CD4-positive, alpha-beta T cell (primary cell): ENCODE measurements at regions not wholly inside any gene's neighbourhood (a gene's known extent, or its start where the extent isn't known, plus 50 kb on each side); places are given as distances from the start of the nearest gene placed in this dataset.

Experiments used
- ATAC-seq: fragments of 200-7000 bp; cut with Tn5 transposase; one replicate; pipeline ENCODE4 v1.10.0; 2022; ENCODE audit warnings: mild to moderate bottlenecking; ENCODE audit not compliant: poor library complexity
- CTCF ChIA-PET: fragments of 350-600 bp; sonication (Branson Sonifier 250); formaldehyde crosslinking; loops from one replicate; lab custom pipeline; 2021; ENCODE audit warnings: antibody characterized with exemption, inconsistent platforms; lab: Charles Lee
- POLR2A ChIA-PET: fragments of 350-600 bp; sonication (Branson Sonifier 250); formaldehyde crosslinking; loops from one replicate; lab custom pipeline; 2021; ENCODE audit warnings: antibody characterized with exemption, inconsistent platforms; lab: Charles Lee
- DNase-seq, 14 experiments: peaks; one replicate each; pipeline ENCODE4 v3.0.0-alpha.2; 2013 to 2020; ENCODE audit warnings: mixed read lengths in 2 of 14
- H3K27ac ChIP-seq, 2 donors: one replicate each; pipeline versions ENCODE4 v1.5.1 to v1.7.0; 2013; ENCODE audit warnings: low read length in 2 of 2, low read depth in 1 of 2, mild to moderate bottlenecking in 1 of 2
- H3K27me3 ChIP-seq, 2 experiments: 1 replicate in 1 of 2; 2 replicates in 1 of 2; pipeline versions ENCODE4 v1.6.1 to v1.7.0; 2013; ENCODE audit warnings: low read length in 2 of 2, control low read depth in 1 of 2, mild to moderate bottlenecking in 1 of 2, moderate library complexity in 1 of 2; ENCODE audit not compliant: insufficient read depth in 2 of 2, control insufficient read depth in 1 of 2
- H3K36me3 ChIP-seq: one replicate; pipeline ENCODE4 v1.6.1; 2013; ENCODE audit warnings: low read length, control low read depth; ENCODE audit not compliant: insufficient read depth
- H3K4me1 ChIP-seq: one replicate; pipeline ENCODE4 v1.6.1; 2013; ENCODE audit warnings: low read length, control low read depth; ENCODE audit not compliant: insufficient read depth
- H3K4me3 ChIP-seq: one replicate; pipeline ENCODE4 v1.5.1; 2013; ENCODE audit warnings: mild to moderate bottlenecking, low read length, moderate library complexity
- H3K9me3 ChIP-seq, 2 experiments: 1 replicate in 1 of 2; 2 replicates in 1 of 2; pipeline versions ENCODE4 v1.6.1 to v1.7.0; 2013; ENCODE audit warnings: low read length in 2 of 2, mild to moderate bottlenecking in 2 of 2, control low read depth in 1 of 2, moderate library complexity in 1 of 2; ENCODE audit not compliant: control insufficient read depth in 1 of 2, insufficient read depth in 1 of 2
- H3K27ac Mint-ChIP-seq: one replicate; pipeline ENCODE4 v1.8.0; 2020; ENCODE audit warnings: mixed read lengths
- H3K27me3 Mint-ChIP-seq: one replicate; pipeline ENCODE4 v1.8.0; 2021; ENCODE audit warnings: mixed read lengths
- H3K36me3 Mint-ChIP-seq: one replicate; pipeline ENCODE4 v1.8.0; 2021; ENCODE audit warnings: low read depth, mixed read lengths
- H3K4me1 Mint-ChIP-seq: one replicate; pipeline ENCODE4 v1.8.0; 2021; ENCODE audit warnings: low read depth, mixed read lengths
- H3K4me3 Mint-ChIP-seq: one replicate; pipeline ENCODE4 v1.8.0; 2020; ENCODE audit warnings: mild to moderate bottlenecking, mixed read lengths
- H3K9me3 Mint-ChIP-seq: one replicate; pipeline ENCODE4 v1.8.0; 2020; ENCODE audit warnings: mixed read lengths
- CTCF ChIP-seq: fragments of 200-600 bp; IDR thresholded peaks from one replicate; pipeline ENCODE4 v1.8.0; 2022; ENCODE audit warnings: antibody characterized with exemption, mild to moderate bottlenecking
- intact Hi-C, 2 experiments: fragments of 100-400 bp; cut with DNase I in 1 of 2; cut with micrococcal nuclease in 1 of 2; formaldehyde crosslinking; loops; one replicate each; pipeline versions ENCODE4 v1.15.1 to v1.9.0; 2023 to 2025; cut with DNase I, micrococcal nuclease

- DNase-seq (no peak), ATAC-seq (no peak)
- Mint-ChIP-seq H3K36me3 (no peaks in the 10 kb centered on the region), H3K27me3 (peaks cover 10% of the 10 kb centered on the region), H3K9me3 (peaks cover 4% of the 10 kb centered on the region), H3K4me1 (no peaks in the 10 kb centered on the region), H3K27ac (no peak overlapping the region), H3K4me3 (no peak overlapping the region)
- no peaks in the 10 kb centered on the region for H3K27me3 ChIP-seq
- ChIA-PET CTCF (no interaction called here), POLR2A (no interaction called here)
- no peak for TF ChIP-seq CTCF
- intact Hi-C loops, result no loop called here
- H3K36me3 ChIP-seq, result no peaks in the 10 kb centered on the region
- H3K4me1 ChIP-seq, result no peaks in the 10 kb centered on the region
- H3K27ac ChIP-seq, result no peak overlapping the region
- no peaks in the 10 kb centered on the region for H3K9me3 ChIP-seq
- no peak overlapping the region for H3K4me3 ChIP-seq
These were observed 297.0 kb downstream of the CTTN start for GRCh38 chr11:70695086-70695960.

GRCh38 chr11:70696076-70696475 lies 297.7 kb downstream of the CTTN start:
- Histone ChIP-seq H3K27me3 (no peaks in the 10 kb centered on the region), H3K4me1 (no peaks in the 10 kb centered on the region), H3K9me3 (no peaks in the 10 kb centered on the region), H3K4me3 (no peak overlapping the region), H3K36me3 (no peaks in the 10 kb centered on the region), H3K27ac (no peak overlapping the region)
- Mint-ChIP-seq H3K4me3 (no peak overlapping the region), H3K27ac (no peak overlapping the region), H3K36me3 (no peaks in the 10 kb centered on the region), H3K9me3 (peaks cover 4% of the 10 kb centered on the region), H3K27me3 (peaks cover 10% of the 10 kb centered on the region), H3K4me1 (no peaks in the 10 kb centered on the region)
- ChIA-PET POLR2A (no interaction called here), CTCF (no interaction called here)
- no peak for ATAC-seq
- TF ChIP-seq CTCF, result no peak
- intact Hi-C loops, result no loop called here
- DNase-seq, result no peak

GRCh38 chr11:70696564-70696963 lies 298.2 kb downstream of the CTTN start:
- H3K4me1 Mint-ChIP-seq, result no peaks in the 10 kb centered on the region
- no peak overlapping the region for H3K4me3 Mint-ChIP-seq
- intact Hi-C loops, result no loop called here
- ATAC-seq, result no peak
- no peaks in the 10 kb centered on the region for H3K36me3 Mint-ChIP-seq
- no peak overlapping the region for H3K27ac ChIP-seq
- DNase-seq, result no peak
- no peaks in the 10 kb centered on the region for H3K27me3 ChIP-seq
- POLR2A ChIA-PET, result no interaction called here
- no peak overlapping the region for H3K4me3 ChIP-seq
- no peaks in the 10 kb centered on the region for H3K4me1 ChIP-seq
- no peaks in the 10 kb centered on the region for H3K9me3 ChIP-seq
- CTCF ChIA-PET, result no interaction called here
- H3K27ac Mint-ChIP-seq, result no peak overlapping the region
- peaks cover 10% of the 10 kb centered on the region for H3K27me3 Mint-ChIP-seq
- TF ChIP-seq CTCF, result no peak
- peaks cover 4% of the 10 kb centered on the region for H3K9me3 Mint-ChIP-seq
- H3K36me3 ChIP-seq, result no peaks in the 10 kb centered on the region
